ENCODE measurements at regions not wholly inside any gene's neighbourhood (a gene's known extent, or its start where the extent isn't known, plus 50 kb on each side); places are given as distances from the start of the nearest gene placed in this dataset.

DNA sequence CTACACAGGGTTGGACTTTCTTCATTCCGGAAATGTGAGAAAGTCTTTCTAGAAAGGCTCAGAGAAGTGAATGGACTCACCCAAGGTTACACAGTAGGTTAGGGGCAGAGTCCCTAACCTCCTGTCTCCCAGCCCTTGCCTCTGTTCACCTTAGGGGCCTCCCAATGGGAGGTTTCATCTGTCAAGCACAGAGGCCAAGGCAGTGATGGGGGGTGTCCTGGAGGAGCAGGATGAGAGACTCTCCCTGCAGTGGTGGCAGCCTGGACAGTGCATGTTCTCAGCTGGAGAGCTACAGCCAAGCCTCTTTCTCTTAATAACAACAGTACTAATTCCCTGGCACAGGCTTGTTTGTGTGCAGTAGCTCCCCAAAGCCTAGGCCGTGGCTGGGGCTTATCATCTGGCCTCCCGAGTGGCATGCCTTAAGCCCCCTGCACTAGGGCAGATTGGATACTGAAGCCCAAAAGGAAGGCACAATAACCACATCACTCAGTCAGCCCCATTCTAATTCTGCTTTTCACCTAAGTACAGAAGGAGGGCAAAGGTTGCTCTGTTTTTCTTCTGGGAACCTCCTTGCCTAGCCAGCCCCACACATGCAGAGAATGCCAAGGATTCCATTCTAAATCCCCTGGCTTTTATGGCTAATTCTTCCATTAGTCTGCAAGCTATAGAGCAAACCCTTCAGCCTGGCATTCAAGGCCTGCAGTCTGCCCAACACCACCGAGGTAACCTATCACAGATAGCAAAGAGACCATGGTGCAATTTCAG lies 50.2 kb upstream of the XPA start:
- no peak for DNase-seq
- ChIA-PET CTCF (no interaction called here), POLR2A (no interaction called here)
- Mint-ChIP-seq H3K4me1 (ENCODE audit: low read depth) (peaks cover 2% of the 10 kb centered on the region), H3K27me3 (peaks cover 34% of the 10 kb centered on the region), H3K36me3 (no peaks in the 10 kb centered on the region), H3K27ac (no peak overlapping the region), H3K9me3 (peaks cover 4% of the 10 kb centered on the region), H3K4me3 (no peak overlapping the region)
- intact Hi-C loops (cut with micrococcal nuclease), result no loop called here

DNA sequence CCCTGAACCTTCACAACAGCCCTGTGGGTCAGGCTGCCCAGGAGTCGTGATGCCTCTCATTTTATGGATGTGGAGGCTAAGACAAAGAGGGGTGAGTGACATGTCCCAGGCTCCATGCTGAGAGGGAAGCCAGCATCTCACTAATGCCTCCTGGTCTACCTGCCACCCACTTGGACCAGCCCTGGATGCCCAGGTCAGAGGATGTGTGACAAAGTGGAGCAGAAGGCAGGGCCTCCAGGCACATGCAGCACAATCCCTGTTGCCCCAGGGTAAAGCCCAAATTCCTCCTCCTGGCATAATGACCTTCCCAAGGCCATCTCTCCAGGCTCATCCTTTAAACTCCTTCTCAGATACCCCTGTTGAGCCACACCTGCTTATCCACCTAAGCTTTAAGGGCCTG lies 51.4 kb upstream of the XPA start:
- DNase-seq, result no peak
- POLR2A ChIA-PET, result no interaction called here
- no peak overlapping the region for H3K4me3 Mint-ChIP-seq
- H3K4me1 Mint-ChIP-seq (ENCODE audit: low read depth), result peaks cover 2% of the 10 kb centered on the region
- intact Hi-C loops (cut with micrococcal nuclease), result no loop called here
- no peak overlapping the region for H3K27ac Mint-ChIP-seq
- CTCF ChIA-PET, result interaction anchor here (2.5 kb wide), 1 partner anchor 153 kb away, joined by 8 read pairs; no protein-coding TSS in a partner anchor
- no peaks in the 10 kb centered on the region for H3K36me3 Mint-ChIP-seq
- H3K9me3 Mint-ChIP-seq, result no peaks in the 10 kb centered on the region
- H3K27me3 Mint-ChIP-seq, result peaks cover 24% of the 10 kb centered on the region

DNA sequence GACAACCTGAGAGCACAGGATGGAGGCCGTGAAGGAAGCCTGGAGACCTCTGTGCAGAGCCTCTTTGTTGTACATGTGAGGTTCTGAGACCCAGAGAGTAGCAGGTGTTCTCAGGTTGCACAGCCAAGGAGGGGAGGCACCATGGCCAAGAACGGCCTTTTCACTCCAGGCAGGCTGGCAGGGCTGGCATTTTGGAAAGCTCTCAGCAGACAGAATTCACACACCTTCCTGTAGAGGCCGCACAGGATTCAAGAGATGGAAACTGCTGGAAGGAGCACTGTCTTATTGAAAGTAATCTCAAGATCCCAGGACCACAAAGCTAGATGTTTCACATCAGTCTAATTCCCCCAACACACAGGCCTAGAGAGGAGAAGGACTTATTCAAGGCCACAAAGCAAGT lies 52.8 kb upstream of the XPA start:
- Mint-ChIP-seq H3K36me3 (no peaks in the 10 kb centered on the region), H3K9me3 (no peaks in the 10 kb centered on the region), H3K4me1 (ENCODE audit: low read depth) (no peaks in the 10 kb centered on the region), H3K27ac (no peak overlapping the region), H3K27me3 (peaks cover 12% of the 10 kb centered on the region), H3K4me3 (no peak overlapping the region)
- ChIA-PET POLR2A (no interaction called here), CTCF (interaction anchor here (2.5 kb wide), 1 partner anchor 151 kb away, joined by 8 read pairs; no protein-coding TSS in a partner anchor)
- intact Hi-C loops (cut with micrococcal nuclease), result no loop called here
- DNase-seq, result no peak

DNA sequence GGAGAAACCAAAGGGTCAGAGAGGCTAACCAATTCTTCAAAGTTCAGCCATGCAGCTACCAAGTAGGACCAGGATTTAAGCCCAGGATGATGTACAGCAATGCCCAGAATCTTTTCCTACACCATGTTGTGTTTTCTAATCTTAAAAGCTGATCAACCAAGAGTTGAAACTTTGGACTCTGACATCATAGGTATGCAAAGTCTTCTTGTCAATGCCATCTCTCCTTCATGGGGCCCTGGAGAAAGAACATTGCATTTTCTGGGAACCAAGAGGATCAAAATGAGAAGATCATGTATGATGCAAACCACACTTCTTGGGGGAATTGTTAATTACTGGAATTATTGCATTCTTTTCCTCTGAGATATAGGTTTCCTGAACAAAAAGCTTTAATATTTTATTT lies 54.4 kb upstream of the XPA start:
- Mint-ChIP-seq H3K36me3 (no peaks in the 10 kb centered on the region), H3K9me3 (no peaks in the 10 kb centered on the region), H3K4me1 (ENCODE audit: low read depth) (no peaks in the 10 kb centered on the region), H3K4me3 (no peak overlapping the region), H3K27ac (no peak overlapping the region), H3K27me3 (peaks cover 5% of the 10 kb centered on the region)
- POLR2A ChIA-PET, result interaction anchor here (0.6 kb wide), 1 partner anchor 780 kb away, joined by 3 read pairs; no protein-coding TSS in a partner anchor
- intact Hi-C loops (cut with micrococcal nuclease), result no loop called here
- CTCF ChIA-PET, result no interaction called here
- DNase-seq, result no peak

DNA sequence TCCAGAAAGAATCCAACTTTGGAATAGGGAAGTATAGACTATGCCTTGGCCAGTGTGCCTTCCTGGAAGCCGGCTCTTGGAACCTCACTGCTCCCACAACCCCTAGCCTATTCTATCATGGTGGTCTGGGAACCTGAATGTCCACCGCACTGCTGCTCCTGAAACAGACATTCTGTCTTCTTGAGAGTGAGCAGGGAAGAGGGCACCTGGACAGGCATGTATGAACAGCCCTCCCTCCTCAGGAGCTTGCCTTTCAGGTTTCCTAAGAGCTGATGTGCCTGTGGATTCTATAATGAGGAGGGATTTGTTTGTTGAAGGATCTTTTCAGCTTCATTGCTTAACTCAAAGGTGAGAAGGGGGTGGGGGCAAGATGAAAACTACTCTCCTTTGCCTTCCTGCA lies 55.1 kb upstream of the XPA start:
- Mint-ChIP-seq H3K36me3 (no peaks in the 10 kb centered on the region), H3K9me3 (no peaks in the 10 kb centered on the region), H3K27me3 (peaks cover 2% of the 10 kb centered on the region), H3K27ac (no peak overlapping the region), H3K4me1 (ENCODE audit: low read depth) (no peaks in the 10 kb centered on the region), H3K4me3 (no peak overlapping the region)
- intact Hi-C loops (cut with micrococcal nuclease), result no loop called here
- no peak for DNase-seq
- ChIA-PET POLR2A (no interaction called here), CTCF (interaction anchor here (1.3 kb wide), 1 partner anchor 138 kb away, joined by 3 read pairs; no protein-coding TSS in a partner anchor)

DNA sequence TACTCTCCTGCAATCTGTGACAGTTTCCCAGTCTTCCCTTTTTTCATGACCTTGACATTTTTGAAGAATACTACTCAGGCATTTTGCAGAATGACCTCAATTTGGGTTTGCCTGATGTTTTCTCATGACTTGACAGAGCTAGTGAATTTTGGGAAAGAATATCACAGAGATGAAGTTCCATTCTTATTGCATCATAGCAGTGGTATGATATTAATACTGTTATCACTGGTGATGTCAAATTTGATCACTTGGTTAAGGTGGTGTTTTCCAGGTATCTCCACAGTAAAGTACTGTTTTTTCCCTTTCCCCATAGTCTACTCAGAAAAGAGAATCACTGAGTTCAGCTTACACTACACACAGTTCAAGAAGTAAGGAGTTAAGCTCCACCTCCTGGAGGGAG lies 56.2 kb upstream of the XPA start:
- ChIA-PET POLR2A (interaction anchor here (0.6 kb wide), 1 partner anchor 121 kb away, joined by 4 read pairs; no protein-coding TSS in a partner anchor), CTCF (interaction anchor here (1.3 kb wide), 1 partner anchor 137 kb away, joined by 3 read pairs; no protein-coding TSS in a partner anchor)
- Mint-ChIP-seq H3K27ac (no peak overlapping the region), H3K36me3 (no peaks in the 10 kb centered on the region), H3K4me3 (no peak overlapping the region), H3K27me3 (peaks cover 5% of the 10 kb centered on the region), H3K9me3 (no peaks in the 10 kb centered on the region), H3K4me1 (ENCODE audit: low read depth) (no peaks in the 10 kb centered on the region)
- intact Hi-C loops (cut with micrococcal nuclease), result no loop called here
- no peak for DNase-seq

DNA sequence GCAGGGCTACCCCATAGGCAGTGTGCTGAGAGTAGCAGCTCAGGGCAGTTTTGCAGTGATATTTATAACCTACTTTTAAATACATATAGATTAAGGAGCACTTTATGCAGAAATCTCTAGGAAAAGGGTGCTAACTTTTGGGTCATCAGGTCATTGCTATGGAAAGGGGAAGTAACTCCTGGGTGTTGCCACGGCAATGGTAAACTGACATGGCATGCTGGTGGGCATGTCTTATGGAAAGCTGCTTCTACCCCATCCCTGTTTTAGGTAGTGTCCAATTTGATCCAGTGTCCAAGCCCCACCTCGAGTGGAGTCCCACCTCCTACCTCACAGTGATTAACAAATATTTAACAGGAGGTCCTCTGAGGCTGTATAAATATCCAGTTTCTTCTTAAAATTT lies 56.8 kb upstream of the XPA start:
- no peaks in the 10 kb centered on the region for H3K4me1 Mint-ChIP-seq (ENCODE audit: low read depth)
- H3K27ac Mint-ChIP-seq, result no peak overlapping the region
- H3K27me3 Mint-ChIP-seq, result peaks cover 9% of the 10 kb centered on the region
- CTCF ChIA-PET, result no interaction called here
- DNase-seq, result no peak
- no peak overlapping the region for H3K4me3 Mint-ChIP-seq
- no peaks in the 10 kb centered on the region for H3K36me3 Mint-ChIP-seq
- intact Hi-C loops (cut with micrococcal nuclease), result no loop called here
- H3K9me3 Mint-ChIP-seq, result no peaks in the 10 kb centered on the region
- POLR2A ChIA-PET, result no interaction called here

DNA sequence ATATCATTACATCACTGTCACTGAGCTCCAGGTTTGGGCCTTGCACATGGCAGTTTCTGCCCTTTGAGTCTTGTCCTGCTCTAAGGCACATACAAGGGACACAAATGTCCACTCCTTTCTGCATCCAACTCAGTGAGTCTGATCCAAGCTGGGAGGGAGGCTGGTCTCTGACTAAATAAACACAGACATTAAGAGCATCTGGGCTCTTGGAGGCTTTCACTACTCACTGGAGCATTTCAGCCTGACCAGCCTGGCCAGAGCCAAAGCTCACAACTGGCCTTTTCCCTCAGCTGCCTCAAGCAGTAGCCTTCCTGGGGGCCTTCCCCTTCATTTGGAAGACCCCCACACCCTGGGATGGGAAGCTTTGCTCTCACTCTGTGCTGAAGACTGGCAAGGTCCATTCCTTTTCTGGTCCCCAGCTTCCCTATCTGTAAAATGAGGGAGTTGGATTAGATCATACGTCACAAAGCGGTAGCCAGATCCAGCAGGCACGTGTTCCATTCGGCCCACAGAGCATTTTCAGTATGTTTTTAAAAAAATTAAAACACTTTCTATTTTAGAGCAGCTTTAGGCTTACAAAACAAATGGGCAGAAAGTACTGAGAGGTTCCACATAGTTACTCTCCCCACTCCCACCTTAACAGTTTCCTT lies 58.6 kb upstream of the XPA start:
- H3K4me1 Mint-ChIP-seq (ENCODE audit: low read depth), result no peaks in the 10 kb centered on the region
- DNase-seq, result no peak
- ChIA-PET POLR2A (no interaction called here), CTCF (no interaction called here)
- intact Hi-C loops (cut with micrococcal nuclease), result no loop called here
- no peak overlapping the region for H3K4me3 Mint-ChIP-seq
- H3K27me3 Mint-ChIP-seq, result peaks cover 11% of the 10 kb centered on the region
- no peak overlapping the region for H3K27ac Mint-ChIP-seq
- H3K36me3 Mint-ChIP-seq, result no peaks in the 10 kb centered on the region
- no peaks in the 10 kb centered on the region for H3K9me3 Mint-ChIP-seq

DNA sequence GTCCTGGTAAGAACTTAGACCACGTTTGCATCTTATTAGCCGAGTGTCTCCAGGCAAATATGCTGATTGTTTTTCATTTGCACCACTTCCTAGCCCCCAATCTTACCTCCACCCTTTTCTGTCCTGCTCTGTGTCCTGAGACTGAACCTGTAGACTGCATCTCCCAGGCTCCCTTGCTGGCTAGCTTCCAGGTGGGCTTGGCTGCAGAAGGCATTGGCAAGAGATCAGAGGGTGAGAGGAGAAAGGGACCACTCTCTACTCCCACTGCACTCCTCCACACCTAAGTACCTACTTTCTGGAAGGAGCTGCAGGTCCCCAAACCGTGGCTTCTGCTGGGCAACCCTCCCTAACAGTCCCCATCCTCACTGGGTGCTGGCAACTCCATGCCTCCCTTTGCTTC lies 59.9 kb upstream of the XPA start:
- no peak overlapping the region for H3K27ac Mint-ChIP-seq
- intact Hi-C loops (cut with micrococcal nuclease), result no loop called here
- H3K36me3 Mint-ChIP-seq, result no peaks in the 10 kb centered on the region
- CTCF ChIA-PET, result no interaction called here
- H3K27me3 Mint-ChIP-seq, result peaks cover 24% of the 10 kb centered on the region
- no peak for DNase-seq
- H3K4me3 Mint-ChIP-seq, result no peak overlapping the region
- POLR2A ChIA-PET, result no interaction called here
- H3K4me1 Mint-ChIP-seq (ENCODE audit: low read depth), result no peaks in the 10 kb centered on the region
- H3K9me3 Mint-ChIP-seq, result no peaks in the 10 kb centered on the region

DNA sequence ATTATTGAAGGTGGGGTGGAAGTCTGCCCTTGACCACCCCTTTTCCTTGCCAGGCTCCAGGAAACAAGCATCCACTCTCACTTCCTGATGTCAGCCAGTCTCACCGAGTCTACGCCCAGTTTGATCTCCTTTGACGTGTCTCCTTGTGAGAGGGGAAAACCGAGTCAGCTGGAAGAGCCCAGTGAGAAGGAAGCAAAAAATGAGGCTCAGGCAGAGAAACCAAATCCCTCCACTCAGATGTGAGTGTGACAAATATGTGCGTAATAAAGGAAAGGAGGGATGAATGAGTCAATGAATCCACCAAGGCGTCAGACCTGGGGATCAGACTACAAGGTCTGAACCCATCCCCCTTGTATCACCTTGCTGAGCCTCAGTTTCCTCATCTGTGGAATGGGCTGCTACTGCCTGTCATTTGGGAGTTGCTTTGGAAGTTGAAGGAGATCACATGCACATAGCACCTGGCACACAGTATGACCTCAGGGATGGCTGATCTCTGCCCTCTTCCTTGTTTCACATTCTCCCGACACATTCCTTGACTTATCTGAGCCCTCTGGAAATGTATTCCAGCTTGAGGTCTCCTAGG lies 61.3 kb upstream of the XPA start:
- POLR2A ChIA-PET, result no interaction called here
- Mint-ChIP-seq H3K4me3 (no peak overlapping the region), H3K27ac (no peak overlapping the region), H3K9me3 (no peaks in the 10 kb centered on the region), H3K36me3 (no peaks in the 10 kb centered on the region), H3K27me3 (peaks cover 29% of the 10 kb centered on the region), H3K4me1 (ENCODE audit: low read depth) (no peaks in the 10 kb centered on the region)
- CTCF ChIA-PET, result no interaction called here
- intact Hi-C loops (cut with micrococcal nuclease), result no loop called here
- no peak for DNase-seq

DNA sequence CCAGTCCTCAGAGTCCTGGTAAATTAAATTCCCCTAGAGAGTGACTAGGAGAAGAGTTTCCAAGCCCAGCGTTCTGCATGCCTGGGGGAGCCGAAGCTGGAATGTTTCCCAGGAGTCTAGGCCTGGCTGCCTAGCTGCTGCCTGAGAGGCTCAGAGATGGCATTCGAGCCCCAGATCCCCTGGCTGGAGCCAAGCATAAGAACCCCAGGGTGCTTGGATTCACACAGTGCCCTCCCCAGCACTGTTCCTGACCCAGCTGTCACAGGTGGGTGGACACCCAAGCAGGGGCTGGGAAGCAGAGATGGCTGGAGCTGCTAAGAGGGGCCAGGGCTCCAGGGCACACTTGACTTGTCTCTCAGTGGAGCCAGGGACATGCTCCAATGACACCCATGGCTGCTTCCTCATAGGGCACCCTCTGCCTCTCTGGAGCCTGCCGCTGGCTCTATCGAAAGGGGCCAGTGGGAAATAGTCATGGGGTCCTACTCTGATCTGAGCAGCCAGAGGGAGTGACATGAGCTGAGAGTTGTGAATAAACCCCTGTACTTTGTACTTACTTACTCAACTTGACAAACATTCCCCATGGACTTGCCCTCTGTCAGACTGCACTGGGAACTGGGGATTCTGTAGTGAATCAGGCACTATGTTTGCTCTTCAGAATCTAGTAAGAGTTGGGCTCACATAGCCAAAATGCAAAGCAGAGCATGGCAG lies 62.6 kb upstream of the XPA start:
- Mint-ChIP-seq H3K4me3 (no peak overlapping the region), H3K27me3 (peaks cover 29% of the 10 kb centered on the region), H3K4me1 (ENCODE audit: low read depth) (no peaks in the 10 kb centered on the region), H3K36me3 (no peaks in the 10 kb centered on the region), H3K27ac (no peak overlapping the region), H3K9me3 (no peaks in the 10 kb centered on the region)
- ChIA-PET POLR2A (no interaction called here), CTCF (no interaction called here)
- intact Hi-C loops (cut with micrococcal nuclease), result no loop called here
- no peak for DNase-seq

DNA sequence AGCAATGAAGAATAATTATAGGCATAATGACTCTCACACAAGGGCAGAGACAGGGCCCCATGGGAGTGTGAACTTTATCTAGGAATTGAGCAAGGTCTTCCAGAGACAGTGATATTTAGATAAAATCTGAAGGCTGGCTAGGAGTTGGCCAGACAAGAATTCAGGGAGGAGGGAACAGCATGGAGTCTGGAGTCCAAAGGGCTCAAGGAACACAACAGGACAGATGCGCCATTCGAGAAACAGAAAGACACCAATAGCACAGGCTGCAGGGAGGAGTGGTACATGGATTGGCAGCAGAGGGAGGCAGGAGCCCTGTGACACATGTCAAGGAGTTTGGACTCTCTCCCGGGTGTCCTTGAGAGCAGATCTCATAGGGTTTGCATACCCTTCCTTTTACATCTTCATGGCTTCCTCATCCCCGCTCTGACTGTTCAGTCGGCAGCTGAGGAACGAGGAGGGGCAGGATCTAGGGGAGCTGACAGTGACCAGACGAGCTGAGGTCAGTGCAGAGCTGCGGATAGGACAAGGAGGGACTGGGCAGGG lies 64.0 kb upstream of the XPA start:
- CTCF ChIA-PET, result no interaction called here
- H3K27me3 Mint-ChIP-seq, result peaks cover 30% of the 10 kb centered on the region

More for the DNA sequence above, 64.0 kb upstream of the XPA start:
- no peak for DNase-seq
- no peak overlapping the region for H3K27ac Mint-ChIP-seq
- intact Hi-C loops (cut with micrococcal nuclease), result no loop called here
- no peaks in the 10 kb centered on the region for H3K36me3 Mint-ChIP-seq
- POLR2A ChIA-PET, result no interaction called here
- no peaks in the 10 kb centered on the region for H3K4me1 Mint-ChIP-seq (ENCODE audit: low read depth)
- no peaks in the 10 kb centered on the region for H3K9me3 Mint-ChIP-seq
- no peak overlapping the region for H3K4me3 Mint-ChIP-seq

All from activated CD4-positive, alpha-beta memory T cell treated with anti-CD3 and anti-CD28 coated beads for 36 hours (primary cell).